ENCODE measurements at regions not wholly inside any gene's neighbourhood (a gene's known extent, or its start where the extent isn't known, plus 50 kb on each side); places are given as distances from the start of the nearest gene placed in this dataset.
"Not testable (repeated sequence)": the region's sequence is repeated elsewhere in the genome, so short reads cannot be mapped to it uniquely, and the experiment has no call there.

GRCh38 chr7:28900311-28900710 lies 57.8 kb downstream of the TRIL start:
- ATAC-seq (replicated peaks): no peak
- no peak overlapping the region for H3K27ac Mint-ChIP-seq
- no peak for DNase-seq
- H3K4me3 Mint-ChIP-seq: no peak overlapping the region
- no peaks in the 10 kb centered on the region for H3K36me3 Mint-ChIP-seq (ENCODE audit: insufficient read depth)
- no peaks in the 10 kb centered on the region for H3K9me3 Mint-ChIP-seq
- peaks cover 42 to 50% of the 10 kb centered on the region in 2 donors for H3K27me3 Mint-ChIP-seq
- H3K4me1 Mint-ChIP-seq (ENCODE audit: low read depth in 2 of 2): no peaks in the 10 kb centered on the region

GRCh38 chr7:28893888-28894287 lies 64.2 kb downstream of the TRIL start:
- no peak overlapping the region for H3K4me3 Mint-ChIP-seq
- DNase-seq (no peak), ATAC-seq (replicated peaks) (no peak)
- no peaks in the 10 kb centered on the region for H3K4me1 Mint-ChIP-seq (ENCODE audit: low read depth in 2 of 2)
- H3K27me3 Mint-ChIP-seq: peaks cover 18 to 28% of the 10 kb centered on the region in 2 donors
- H3K36me3 Mint-ChIP-seq (ENCODE audit: insufficient read depth): no peaks in the 10 kb centered on the region
- no peaks in the 10 kb centered on the region for H3K9me3 Mint-ChIP-seq
- no peak overlapping the region for H3K27ac Mint-ChIP-seq

DNA sequence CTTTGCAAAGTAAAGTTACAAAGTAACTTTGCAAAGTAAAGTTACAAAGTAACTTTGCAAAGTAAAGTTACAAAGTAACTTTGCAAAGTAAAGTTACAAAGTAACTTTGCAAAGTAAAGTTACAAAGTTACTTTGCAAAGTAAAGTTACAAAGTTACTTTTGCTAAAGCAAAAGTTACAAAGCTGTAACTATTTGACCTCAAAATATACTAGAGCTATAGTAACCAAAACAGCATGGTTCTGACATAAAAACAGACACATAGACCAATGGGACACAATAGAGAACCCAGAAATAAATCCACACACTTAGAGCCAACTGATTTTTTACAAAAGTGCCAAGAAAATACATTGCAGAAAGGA lies 66.3 kb downstream of the TRIL start:
- not testable (repeated sequence) for ATAC-seq (replicated peaks); DNase-seq; H3K36me3 Mint-ChIP-seq (ENCODE audit: insufficient read depth); H3K4me1 Mint-ChIP-seq (ENCODE audit: low read depth in 2 of 2); H3K4me3 Mint-ChIP-seq; H3K27ac Mint-ChIP-seq; H3K9me3 Mint-ChIP-seq
- peaks cover 10 to 46% of the 10 kb centered on the region in 2 donors for H3K27me3 Mint-ChIP-seq

- ATAC-seq (replicated peaks): no peak
- no peaks in the 10 kb centered on the region for H3K9me3 Mint-ChIP-seq
These were observed 66.8 kb downstream of the TRIL start for GRCh38 chr7:28891192-28891875.

DNA sequence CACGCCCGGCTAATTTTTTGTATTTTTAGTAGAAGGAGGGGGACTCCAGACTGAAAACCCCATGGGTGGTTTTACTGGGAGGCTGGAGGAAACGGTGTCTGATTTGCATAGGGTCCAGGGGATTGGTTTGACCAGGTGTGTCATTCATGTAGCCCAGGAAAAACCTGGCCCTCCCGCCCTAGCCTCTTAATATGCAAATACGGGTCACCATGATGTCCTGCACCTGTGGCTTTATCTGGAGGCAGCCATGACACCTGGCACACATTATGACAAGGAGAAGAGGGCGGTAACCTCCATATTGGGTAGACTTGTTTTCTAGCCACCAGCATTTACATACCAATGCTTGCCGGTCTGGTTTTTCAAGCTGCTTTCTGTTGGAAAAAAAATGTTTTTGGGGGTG lies 68.0 kb downstream of the TRIL start:
- no peak for DNase-seq
- H3K27me3 Mint-ChIP-seq: peaks cover 18 to 56% of the 10 kb centered on the region in 2 donors
- H3K9me3 Mint-ChIP-seq: no peaks in the 10 kb centered on the region
- no peak overlapping the region for H3K27ac Mint-ChIP-seq
- H3K4me1 Mint-ChIP-seq (ENCODE audit: low read depth in 2 of 2): no peaks in the 10 kb centered on the region
- H3K4me3 Mint-ChIP-seq: no peak overlapping the region
- no peaks in the 10 kb centered on the region for H3K36me3 Mint-ChIP-seq (ENCODE audit: insufficient read depth)
- no peak for ATAC-seq (replicated peaks)

More at GRCh38 chr7:28891192-28891875, 66.8 kb downstream of the TRIL start:
- peaks cover 10 to 50% of the 10 kb centered on the region in 2 donors for H3K27me3 Mint-ChIP-seq
- H3K4me3 Mint-ChIP-seq: no peak overlapping the region
- H3K27ac Mint-ChIP-seq: no peak overlapping the region
- no peak for DNase-seq
- H3K36me3 Mint-ChIP-seq (ENCODE audit: insufficient read depth): no peaks in the 10 kb centered on the region
- no peaks in the 10 kb centered on the region for H3K4me1 Mint-ChIP-seq (ENCODE audit: low read depth in 2 of 2)

- Mint-ChIP-seq H3K4me1 (ENCODE audit: low read depth in 2 of 2) (no peaks in the 10 kb centered on the region), H3K36me3 (ENCODE audit: insufficient read depth) (no peaks in the 10 kb centered on the region), H3K4me3 (no peak overlapping the region), H3K27me3 (peaks cover 22 to 61% of the 10 kb centered on the region in 2 donors), H3K9me3 (no peaks in the 10 kb centered on the region), H3K27ac (no peak overlapping the region)
- no peak for DNase-seq
- ATAC-seq (replicated peaks): no peak
These were observed 68.8 kb downstream of the TRIL start for GRCh38 chr7:28889290-28889689.

DNA sequence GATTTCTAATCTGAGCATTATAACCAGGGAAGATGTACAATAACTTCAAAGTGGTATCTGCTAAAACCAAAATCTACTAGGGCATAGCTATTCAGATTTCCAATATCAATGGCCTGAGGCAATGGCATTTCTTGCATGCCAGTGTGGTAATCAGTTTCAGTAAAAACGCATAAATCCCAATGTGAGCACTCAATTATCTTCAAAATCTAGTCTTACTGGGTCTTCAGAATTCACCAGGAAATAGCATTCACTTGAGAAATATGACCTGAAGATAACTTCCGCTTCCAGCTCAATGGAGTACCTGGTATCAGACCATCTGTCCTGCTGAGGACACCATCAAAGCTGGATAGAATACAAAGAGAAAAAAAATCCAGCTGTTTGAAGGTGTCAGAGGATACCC lies 72.4 kb downstream of the TRIL start:
- Mint-ChIP-seq H3K9me3 (no peaks in the 10 kb centered on the region), H3K36me3 (ENCODE audit: insufficient read depth) (no peaks in the 10 kb centered on the region), H3K4me1 (ENCODE audit: low read depth in 2 of 2) (no peaks in the 10 kb centered on the region), H3K4me3 (no peak overlapping the region), H3K27me3 (peaks cover 26 to 66% of the 10 kb centered on the region in 2 donors), H3K27ac (no peak overlapping the region)
- ATAC-seq (replicated peaks): no peak
- no peak for DNase-seq

DNA sequence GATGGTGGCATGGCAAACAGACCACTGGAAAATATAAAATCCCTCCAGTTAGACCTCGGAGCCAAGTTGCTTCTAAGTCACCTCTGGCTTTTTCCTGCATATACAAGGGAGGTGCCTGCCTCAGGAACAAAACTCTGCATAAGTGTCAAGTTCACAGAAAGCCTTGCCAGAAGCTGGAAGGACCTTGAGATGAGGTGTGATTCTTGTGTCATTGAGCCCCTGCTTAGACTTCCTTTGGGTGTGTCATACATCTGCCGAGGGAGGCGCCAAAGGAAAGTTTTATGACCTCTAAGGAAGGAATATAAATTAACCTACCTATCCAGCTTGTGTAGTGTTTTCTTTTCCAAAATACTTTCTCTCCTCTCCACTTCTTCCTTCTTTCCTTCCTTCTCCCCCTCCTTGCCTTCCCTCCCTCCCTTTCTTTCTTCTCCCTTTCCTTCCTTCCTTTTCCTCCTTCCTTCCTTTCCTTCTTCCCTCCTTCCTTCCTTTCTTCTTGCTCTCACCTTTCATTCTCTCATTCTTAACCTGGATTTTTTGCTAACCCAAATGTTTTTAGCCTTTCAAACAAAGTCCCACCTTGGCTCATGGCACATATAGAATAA lies 75.2 kb downstream of the TRIL start:
- ATAC-seq (replicated peaks) (no peak), DNase-seq (no peak)
- Mint-ChIP-seq H3K9me3 (no peaks in the 10 kb centered on the region), H3K27me3 (peaks cover 23 to 67% of the 10 kb centered on the region in 2 donors), H3K27ac (no peak overlapping the region), H3K4me1 (ENCODE audit: low read depth in 2 of 2) (no peaks in the 10 kb centered on the region), H3K36me3 (ENCODE audit: insufficient read depth) (no peaks in the 10 kb centered on the region), H3K4me3 (no peak overlapping the region)

DNA sequence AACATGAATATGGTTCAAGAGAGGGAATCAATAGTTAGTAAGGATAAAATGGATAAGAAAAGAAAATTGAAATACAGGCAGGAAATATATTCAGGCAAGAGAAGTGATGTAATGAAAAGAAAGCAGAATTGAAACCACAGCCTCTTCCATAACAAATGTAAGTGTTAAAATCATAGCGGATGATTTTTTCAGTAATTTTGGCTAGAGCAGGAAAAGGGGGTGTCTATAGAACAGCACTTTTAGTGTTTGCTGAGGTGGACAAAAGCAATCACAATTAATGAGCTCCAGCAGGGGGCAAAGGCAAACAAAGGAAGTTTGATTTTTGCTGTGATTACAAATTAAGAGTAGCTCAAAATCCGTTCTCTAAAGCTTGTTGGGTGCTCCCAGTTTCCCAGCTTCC lies 79.0 kb downstream of the TRIL start:
- H3K27me3 Mint-ChIP-seq: peaks cover 22 to 44% of the 10 kb centered on the region in 2 donors

GRCh38 chr7:28878481-28878880 lies 79.6 kb downstream of the TRIL start:
- no peak for DNase-seq
- no peak for ATAC-seq (replicated peaks)
- no peaks in the 10 kb centered on the region for H3K4me1 Mint-ChIP-seq (ENCODE audit: low read depth in 2 of 2)
- H3K27ac Mint-ChIP-seq: no peak overlapping the region
- H3K9me3 Mint-ChIP-seq: no peaks in the 10 kb centered on the region
- no peaks in the 10 kb centered on the region for H3K36me3 Mint-ChIP-seq (ENCODE audit: insufficient read depth)
- peaks cover 20 to 48% of the 10 kb centered on the region in 2 donors for H3K27me3 Mint-ChIP-seq
- H3K4me3 Mint-ChIP-seq: no peak overlapping the region

More for the DNA sequence above, 79.0 kb downstream of the TRIL start:
- no peaks in the 10 kb centered on the region for H3K9me3 Mint-ChIP-seq
- ATAC-seq (replicated peaks) (no peak), DNase-seq (no peak)
- no peaks in the 10 kb centered on the region for H3K4me1 Mint-ChIP-seq (ENCODE audit: low read depth in 2 of 2)
- H3K4me3 Mint-ChIP-seq: no peak overlapping the region
- no peaks in the 10 kb centered on the region for H3K36me3 Mint-ChIP-seq (ENCODE audit: insufficient read depth)
- H3K27ac Mint-ChIP-seq: no peak overlapping the region
